Hepatocyte (in vitro differentiated cells): ENCODE measurements at regions not wholly inside any gene's neighbourhood (a gene's known extent, or its start where the extent isn't known, plus 50 kb on each side); places are given as distances from the start of the nearest gene placed in this dataset.

Experiments used
- CTCF ChIP-seq: fragments of 200-600 bp; sonication (generic); IDR thresholded peaks from 2 replicates; pipeline ENCODE4 v1.5.1; 2016; ENCODE audit warnings: antibody characterized with exemption, mild to moderate bottlenecking; ENCODE audit not compliant: poor library complexity
- EZH2 ChIP-seq: fragments of 200-600 bp; sonication (generic); IDR thresholded peaks from 2 replicates; pipeline ENCODE4 v1.6.1; 2016; ENCODE audit warnings: antibody characterized with exemption, mild to moderate bottlenecking, borderline replicate concordance
- EZH2phosphoT487 ChIP-seq: fragments of 200-600 bp; sonication (generic); IDR thresholded peaks from one replicate; pipeline ENCODE4 v1.6.1; 2018; ENCODE audit warnings: antibody characterized with exemption, mild to moderate bottlenecking, low read depth, moderate library complexity; ENCODE audit not compliant: unreplicated experiment, severe bottlenecking

DNA sequence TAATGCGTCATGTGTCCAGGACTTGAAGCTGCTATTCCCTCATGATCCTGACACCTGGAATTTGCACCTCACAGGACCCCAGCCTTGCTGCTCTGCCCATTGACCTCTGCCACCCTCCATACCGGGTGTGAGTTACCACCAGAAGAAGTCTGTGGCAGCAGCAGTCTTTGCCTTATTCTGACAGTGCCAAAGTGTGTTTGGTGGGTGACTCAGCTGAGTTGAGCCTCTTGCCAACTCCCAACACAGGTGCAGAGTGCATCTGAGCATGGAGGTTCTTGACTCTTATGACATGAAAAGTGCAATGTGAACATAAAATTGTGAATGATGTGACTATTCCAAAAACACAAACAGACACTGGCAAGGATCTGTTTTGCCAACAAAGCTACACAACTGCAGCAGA, 1166.5 kb upstream of the CDH18 start:
- no peak for TF ChIP-seq CTCF
- TF ChIP-seq EZH2 = no peak
- no peak for TF ChIP-seq EZH2phosphoT487
